Nephron (organoid): ENCODE measurements at regions not wholly inside any gene's neighbourhood (a gene's known extent, or its start where the extent isn't known, plus 50 kb on each side); places are given as distances from the start of the nearest gene placed in this dataset.
A peak's percentile ranks its signal among the peaks of the same experiment; 100 is the strongest.

Experiments used
- H3K27ac Mint-ChIP-seq, 3 experiments: 2 replicates each; pipeline ENCODE4 v1.8.0; 2020; ENCODE audit warnings: mixed read lengths in 3 of 3, mild to moderate bottlenecking in 2 of 3, moderate library complexity in 1 of 3
- H3K27me3 Mint-ChIP-seq: 2 replicates; pipeline ENCODE4 v1.8.0; 2021; ENCODE audit warnings: low read depth, mild to moderate bottlenecking, moderate library complexity, mixed read lengths
- H3K36me3 Mint-ChIP-seq: 2 replicates; pipeline ENCODE4 v1.8.0; 2020; ENCODE audit warnings: low read depth, mixed read lengths
- H3K4me1 Mint-ChIP-seq: 2 replicates; pipeline ENCODE4 v1.8.0; 2020; ENCODE audit warnings: mixed read lengths
- H3K4me3 Mint-ChIP-seq, 3 experiments: 2 replicates each; pipeline ENCODE4 v1.8.0; 2020; ENCODE audit warnings: mild to moderate bottlenecking in 3 of 3, mixed read lengths in 3 of 3, moderate library complexity in 2 of 3
- H3K9me3 Mint-ChIP-seq: 2 replicates; pipeline ENCODE4 v1.8.0; 2020; ENCODE audit warnings: mixed read lengths
- CTCF ChIP-seq, 3 experiments: fragments of 200-600 bp; sonication (generic); IDR thresholded peaks; one replicate each; pipeline ENCODE4 v1.5.0; 2021; ENCODE audit warnings: antibody characterized with exemption in 3 of 3; ENCODE audit not compliant: unreplicated experiment in 3 of 3

- Mint-ChIP-seq H3K36me3 (no peaks in the 10 kb centered on the region), H3K4me3 (no peak overlapping the region), H3K9me3 (no peaks in the 10 kb centered on the region), H3K27me3 (peaks cover 13% of the 10 kb centered on the region), H3K27ac (peak overlapping the region in 1 of 3 experiments; percentile 30), H3K4me1 (peaks cover 36% of the 10 kb centered on the region)
- TF ChIP-seq CTCF (IDR thresholded peaks at IDR 0.05; ENCODE audit: unreplicated experiment in 3 of 3) = no peak
Measured at GRCh38 chr1:112263042-112263441, 133.0 kb upstream of the CTTNBP2NL start.

GRCh38 chr1:112263453-112263852, 132.6 kb upstream of the CTTNBP2NL start:
- Mint-ChIP-seq H3K9me3 (no peaks in the 10 kb centered on the region), H3K4me1 (peaks cover 39% of the 10 kb centered on the region), H3K36me3 (no peaks in the 10 kb centered on the region), H3K27me3 (peaks cover 12% of the 10 kb centered on the region), H3K4me3 (no peak overlapping the region), H3K27ac (peak overlapping the region in 1 of 3 experiments; percentile 30)
- no peak for TF ChIP-seq CTCF (IDR thresholded peaks at IDR 0.05; ENCODE audit: unreplicated experiment in 3 of 3)

GRCh38 chr1:112264010-112264409, 132.0 kb upstream of the CTTNBP2NL start:
- Mint-ChIP-seq H3K27ac (peak overlapping the region in 1 of 3 experiments; percentile 48), H3K27me3 (peaks cover 7% of the 10 kb centered on the region), H3K36me3 (no peaks in the 10 kb centered on the region), H3K4me1 (peaks cover 41% of the 10 kb centered on the region), H3K4me3 (no peak overlapping the region), H3K9me3 (no peaks in the 10 kb centered on the region)
- TF ChIP-seq CTCF (IDR thresholded peaks at IDR 0.05; ENCODE audit: unreplicated experiment in 3 of 3) = no peak

GRCh38 chr1:112264553-112264952, 131.5 kb upstream of the CTTNBP2NL start:
- peak overlapping the region in 2 of 3 experiments; percentile 1 to 48 for H3K27ac Mint-ChIP-seq
- H3K27me3 Mint-ChIP-seq = peaks cover 7% of the 10 kb centered on the region
- no peaks in the 10 kb centered on the region for H3K9me3 Mint-ChIP-seq
- peaks cover 41% of the 10 kb centered on the region for H3K4me1 Mint-ChIP-seq
- TF ChIP-seq CTCF (IDR thresholded peaks at IDR 0.05; ENCODE audit: unreplicated experiment in 3 of 3) = no peak
- H3K36me3 Mint-ChIP-seq = no peaks in the 10 kb centered on the region
- no peak overlapping the region for H3K4me3 Mint-ChIP-seq

- H3K9me3 Mint-ChIP-seq = no peaks in the 10 kb centered on the region
- peaks cover 12% of the 10 kb centered on the region for H3K27me3 Mint-ChIP-seq
- no peak for TF ChIP-seq CTCF (IDR thresholded peaks at IDR 0.05; ENCODE audit: unreplicated experiment in 3 of 3)
- H3K27ac Mint-ChIP-seq = no peak overlapping the region
- no peaks in the 10 kb centered on the region for H3K36me3 Mint-ChIP-seq
- H3K4me1 Mint-ChIP-seq = peaks cover 41% of the 10 kb centered on the region
- no peak overlapping the region for H3K4me3 Mint-ChIP-seq
Measured at GRCh38 chr1:112265931-112266330, 130.1 kb upstream of the CTTNBP2NL start.

- Mint-ChIP-seq H3K27me3 (peaks cover 22% of the 10 kb centered on the region), H3K27ac (no peak overlapping the region), H3K36me3 (no peaks in the 10 kb centered on the region), H3K9me3 (no peaks in the 10 kb centered on the region), H3K4me3 (no peak overlapping the region), H3K4me1 (peaks cover 36% of the 10 kb centered on the region)
- no peak for TF ChIP-seq CTCF (IDR thresholded peaks at IDR 0.05; ENCODE audit: unreplicated experiment in 3 of 3)
Measured at GRCh38 chr1:112267206-112267605, 128.8 kb upstream of the CTTNBP2NL start.
